Type B pancreatic cell (in vitro differentiated cells): ENCODE measurements at regions not wholly inside any gene's neighbourhood (a gene's known extent, or its start where the extent isn't known, plus 50 kb on each side); places are given as distances from the start of the nearest gene placed in this dataset.

Experiments
- DNase-seq: peaks from one replicate; pipeline ENCODE4 v3.0.0; 2021; ENCODE audit warnings: mixed read lengths; ENCODE audit not compliant: unreplicated experiment; ENCODE audit errors: extremely low spot score
- H3K27ac Mint-ChIP-seq: 2 replicates; pipeline ENCODE4 v1.8.0; 2021; ENCODE audit warnings: mild to moderate bottlenecking, mixed read lengths
- H3K27me3 Mint-ChIP-seq: 2 replicates; pipeline ENCODE4 v1.8.0; 2021; ENCODE audit warnings: mixed read lengths
- H3K36me3 Mint-ChIP-seq: 2 replicates; pipeline ENCODE4 v1.8.0; 2021; ENCODE audit warnings: mixed read lengths
- H3K4me1 Mint-ChIP-seq: one replicate; pipeline ENCODE4 v1.8.0; 2021; ENCODE audit warnings: mixed read lengths; ENCODE audit not compliant: unreplicated experiment
- H3K4me3 Mint-ChIP-seq: 2 replicates; pipeline ENCODE4 v1.8.0; 2021; ENCODE audit warnings: mild to moderate bottlenecking, mixed read lengths
- H3K9me3 Mint-ChIP-seq: 2 replicates; pipeline ENCODE4 v1.8.0; 2021; ENCODE audit warnings: mixed read lengths
- TF ChIP-seq, protein P1 (sequence below): fragments of 200-600 bp; sonication (generic); conservative IDR thresholded peaks from 2 replicates; pipeline ENCODE4 v1.5.0; 2021; ENCODE audit warnings: antibody characterized with exemption, mild to moderate bottlenecking

DNA sequence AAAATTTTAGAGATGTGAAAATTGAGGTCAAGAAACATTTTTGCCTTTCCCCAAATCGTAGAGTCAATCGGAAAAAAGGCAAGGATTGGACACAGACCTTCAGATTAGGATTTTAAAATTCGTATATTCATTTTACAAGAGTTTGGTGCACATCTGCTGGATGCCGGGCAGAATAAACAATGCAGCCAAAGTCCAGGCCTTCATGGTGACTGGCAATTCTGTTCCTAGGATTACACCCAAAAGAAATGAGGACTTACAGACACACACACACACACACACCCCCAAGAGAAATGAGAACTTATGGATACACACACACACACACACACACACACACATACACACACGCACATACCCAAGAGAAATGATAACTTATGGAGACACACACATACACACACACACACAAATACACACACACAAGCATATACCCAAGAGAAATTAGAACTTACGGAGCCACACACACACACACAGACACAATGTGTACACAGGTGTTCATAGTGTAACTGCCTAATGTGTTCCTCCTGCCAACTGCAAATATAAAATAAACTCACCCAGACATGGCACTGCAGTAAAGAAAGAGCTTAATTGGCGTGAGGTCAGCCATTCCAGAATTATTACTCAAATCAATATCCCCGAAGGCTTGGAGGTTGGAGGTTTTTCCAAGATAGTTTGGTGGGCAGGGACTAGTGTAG, 165.7 kb upstream of the STS start:
- no peak for DNase-seq
- TF ChIP-seq, protein P1, sequence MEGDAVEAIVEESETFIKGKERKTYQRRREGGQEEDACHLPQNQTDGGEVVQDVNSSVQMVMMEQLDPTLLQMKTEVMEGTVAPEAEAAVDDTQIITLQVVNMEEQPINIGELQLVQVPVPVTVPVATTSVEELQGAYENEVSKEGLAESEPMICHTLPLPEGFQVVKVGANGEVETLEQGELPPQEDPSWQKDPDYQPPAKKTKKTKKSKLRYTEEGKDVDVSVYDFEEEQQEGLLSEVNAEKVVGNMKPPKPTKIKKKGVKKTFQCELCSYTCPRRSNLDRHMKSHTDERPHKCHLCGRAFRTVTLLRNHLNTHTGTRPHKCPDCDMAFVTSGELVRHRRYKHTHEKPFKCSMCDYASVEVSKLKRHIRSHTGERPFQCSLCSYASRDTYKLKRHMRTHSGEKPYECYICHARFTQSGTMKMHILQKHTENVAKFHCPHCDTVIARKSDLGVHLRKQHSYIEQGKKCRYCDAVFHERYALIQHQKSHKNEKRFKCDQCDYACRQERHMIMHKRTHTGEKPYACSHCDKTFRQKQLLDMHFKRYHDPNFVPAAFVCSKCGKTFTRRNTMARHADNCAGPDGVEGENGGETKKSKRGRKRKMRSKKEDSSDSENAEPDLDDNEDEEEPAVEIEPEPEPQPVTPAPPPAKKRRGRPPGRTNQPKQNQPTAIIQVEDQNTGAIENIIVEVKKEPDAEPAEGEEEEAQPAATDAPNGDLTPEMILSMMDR: no peak
- Mint-ChIP-seq H3K27ac (no peak overlapping the region), H3K27me3 (no peaks in the 10 kb centered on the region), H3K4me3 (no peak overlapping the region), H3K4me1 (peaks cover 9% of the 10 kb centered on the region), H3K9me3 (peaks cover 5% of the 10 kb centered on the region), H3K36me3 (no peaks in the 10 kb centered on the region)

DNA sequence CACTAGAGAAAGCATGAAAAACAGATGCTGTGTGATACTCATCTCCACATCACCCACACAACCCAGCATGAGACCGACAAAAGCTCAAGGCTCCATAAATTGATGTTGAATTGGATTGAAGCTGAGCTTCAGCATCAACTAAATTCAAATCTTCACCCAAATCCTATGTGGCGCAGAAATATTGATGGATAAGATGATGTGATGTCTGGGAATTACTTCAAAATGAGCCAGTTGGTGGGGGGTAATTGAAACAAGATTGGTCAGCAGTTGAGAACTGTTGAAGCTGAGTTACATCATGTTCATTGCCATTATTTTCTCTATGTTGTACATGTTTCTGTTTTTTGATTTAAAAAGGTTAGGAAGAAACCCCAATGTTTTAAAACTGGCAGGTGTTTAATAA, 166.5 kb upstream of the STS start:
- DNase-seq: no peak
- Mint-ChIP-seq H3K4me1 (peaks cover under 1% of the 10 kb centered on the region), H3K27me3 (no peaks in the 10 kb centered on the region), H3K36me3 (no peaks in the 10 kb centered on the region), H3K4me3 (no peak overlapping the region), H3K9me3 (peaks cover 5% of the 10 kb centered on the region), H3K27ac (no peak overlapping the region)
- TF ChIP-seq, protein P1: no peak

DNA sequence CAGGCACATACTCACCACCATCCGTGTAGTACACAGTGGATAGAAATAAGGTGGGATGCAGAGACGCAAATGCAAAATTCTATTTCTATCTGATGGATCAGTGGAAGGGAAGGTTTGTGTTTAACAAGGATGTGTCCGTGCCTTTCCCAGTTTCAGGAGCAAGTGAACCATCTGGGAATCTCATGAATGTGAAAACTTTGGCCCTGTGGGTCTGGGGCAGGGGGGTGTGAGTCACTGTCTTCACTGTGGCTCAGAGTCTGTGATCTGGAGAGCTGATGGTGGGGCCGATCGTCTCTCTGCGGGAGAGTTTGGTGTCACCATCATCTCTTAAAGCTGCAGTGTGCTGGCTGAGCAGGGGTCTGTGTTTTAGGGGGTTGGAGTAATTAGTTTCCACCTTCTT, 179.3 kb upstream of the STS start:
- peaks cover 7% of the 10 kb centered on the region for H3K4me1 Mint-ChIP-seq
- TF ChIP-seq, protein P1: no peak
- H3K27me3 Mint-ChIP-seq: no peaks in the 10 kb centered on the region
- no peaks in the 10 kb centered on the region for H3K36me3 Mint-ChIP-seq
- no peak overlapping the region for H3K4me3 Mint-ChIP-seq
- peaks cover 6% of the 10 kb centered on the region for H3K9me3 Mint-ChIP-seq
- no peak for DNase-seq
- no peak overlapping the region for H3K27ac Mint-ChIP-seq

DNA sequence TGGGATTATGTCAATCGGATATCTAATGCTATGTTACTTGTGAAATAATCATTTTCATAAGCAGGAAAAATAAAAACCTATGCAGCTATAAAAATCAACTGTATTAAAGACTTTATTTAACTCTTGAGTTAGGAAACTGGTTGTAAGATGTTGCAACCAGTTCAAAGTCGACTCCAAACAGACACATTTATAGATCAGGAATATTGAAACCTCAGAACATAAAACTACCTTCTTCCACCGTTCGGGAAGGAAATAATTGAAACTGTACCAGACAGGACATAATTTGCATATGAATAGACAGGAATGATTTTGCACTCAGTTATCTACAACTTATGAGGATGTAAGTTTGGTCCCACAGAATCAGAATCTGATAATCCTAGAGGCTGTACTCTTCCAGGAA, 181.8 kb upstream of the STS start:
- peaks cover 7% of the 10 kb centered on the region for H3K4me1 Mint-ChIP-seq
- H3K36me3 Mint-ChIP-seq: no peaks in the 10 kb centered on the region
- H3K27me3 Mint-ChIP-seq: no peaks in the 10 kb centered on the region
- no peaks in the 10 kb centered on the region for H3K9me3 Mint-ChIP-seq
- H3K4me3 Mint-ChIP-seq: no peak overlapping the region
- TF ChIP-seq, protein P1: no peak
- DNase-seq: no peak
- no peak overlapping the region for H3K27ac Mint-ChIP-seq

DNA sequence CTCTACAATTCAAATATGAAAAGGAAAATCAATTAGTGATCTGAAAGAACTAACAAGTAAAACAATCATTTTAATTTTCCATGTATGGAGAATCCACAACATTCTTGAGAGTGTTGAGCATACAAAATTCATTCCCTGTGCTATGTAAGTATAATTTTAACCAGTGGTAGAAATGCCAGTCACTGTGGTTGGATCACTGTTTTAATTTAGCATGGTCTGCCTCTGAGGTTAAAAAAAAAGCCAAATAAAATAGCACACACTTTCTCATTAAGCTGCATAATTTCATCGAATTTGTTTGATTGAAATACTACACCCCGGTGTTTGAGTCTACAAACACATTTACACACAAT, 185.5 kb upstream of the STS start:
- Mint-ChIP-seq H3K9me3 (peaks cover 13% of the 10 kb centered on the region), H3K27ac (no peak overlapping the region), H3K36me3 (peaks cover 4% of the 10 kb centered on the region), H3K4me3 (no peak overlapping the region), H3K4me1 (no peaks in the 10 kb centered on the region), H3K27me3 (no peaks in the 10 kb centered on the region)
- DNase-seq: no peak
- TF ChIP-seq, protein P1: no peak
